IMR-90 (cell line): ENCODE measurements at regions not wholly inside any gene's neighbourhood (a gene's known extent, or its start where the extent isn't known, plus 50 kb on each side); places are given as distances from the start of the nearest gene placed in this dataset.

Source experiments
- ATAC-seq: fragments of 200-7000 bp; cut with Tn5 transposase; 2 replicates; pipeline ENCODE4 v1.9.1; 2020; ENCODE audit warnings: low read depth, mild to moderate bottlenecking, moderate library complexity
- BruUV-seq: library from RNA; stranded (reverse); fragments of 400-500 nt; replicated peaks from 2 replicates; lab custom pipeline; 2021; lab: Mats Ljungman, UMichigan
- CTCF ChIA-PET: fragments of 300-600 bp; formaldehyde crosslinking; extraction: SDS; loops from one replicate; lab custom pipeline; 2021; ENCODE audit warnings: antibody characterized with exemption; lab: Yijun Ruan, JAX
- POLR2A ChIA-PET: fragments of 300-600 bp; sonication (Branson Sonifier 250); formaldehyde crosslinking; loops from one replicate; lab custom pipeline; 2022; ENCODE audit warnings: antibody characterized with exemption; ENCODE audit not compliant: unreplicated experiment; lab: Charles Lee
- DNase-seq: peaks from one replicate; pipeline ENCODE4 v3.0.0; 2013
- H2AFZ ChIP-seq: replicated peaks from 2 replicates; pipeline ENCODE3; 2013; ENCODE audit warnings: low read length, mild to moderate bottlenecking; ENCODE audit not compliant: poor library complexity
- H2AK5ac ChIP-seq: 2 replicates; pipeline ENCODE4 v1.6.1; 2013; ENCODE audit warnings: low read depth, low read length, inconsistent platforms
- H2AK9ac ChIP-seq: replicated peaks from 2 replicates; pipeline ENCODE3; 2013; ENCODE audit warnings: mild to moderate bottlenecking, low read depth, low read length, moderate library complexity; ENCODE audit not compliant: poor library complexity
- H2BK120ac ChIP-seq: 2 replicates; pipeline ENCODE4 v1.6.1; 2013; ENCODE audit warnings: low read depth, low read length, inconsistent platforms
- H2BK15ac ChIP-seq: 3 replicates; pipeline ENCODE4 v1.6.1; 2013; ENCODE audit warnings: low read depth, low read length, inconsistent platforms
- H2BK20ac ChIP-seq: 2 replicates; pipeline ENCODE4 v1.6.1; 2013; ENCODE audit warnings: low read depth, mild to moderate bottlenecking, inconsistent platforms, low read length, moderate library complexity
- H2BK5ac ChIP-seq: 2 replicates; pipeline ENCODE4 v1.6.1; 2013; ENCODE audit warnings: mild to moderate bottlenecking, low read depth, low read length, inconsistent platforms; ENCODE audit not compliant: poor library complexity, severe bottlenecking
- H3K14ac ChIP-seq: replicated peaks from 2 replicates; pipeline ENCODE4 v1.6.1; 2013; ENCODE audit warnings: low read depth, low read length, inconsistent platforms
- H3K18ac ChIP-seq: 2 replicates; pipeline ENCODE4 v1.6.1; 2013; ENCODE audit warnings: low read depth, low read length, control low read depth
- H3K23ac ChIP-seq: 2 replicates; pipeline ENCODE4 v1.6.1; 2013; ENCODE audit warnings: low read depth, low read length, inconsistent platforms
- H3K27ac ChIP-seq: 2 replicates; pipeline ENCODE4 v1.5.1; 2013; ENCODE audit warnings: mild to moderate bottlenecking, control low read depth, low read length; ENCODE audit not compliant: insufficient read depth
- H3K27me3 ChIP-seq: 2 replicates; pipeline ENCODE4 v1.6.1; 2013; ENCODE audit warnings: low read length; ENCODE audit not compliant: control insufficient read depth, insufficient read depth
- H3K36me3 ChIP-seq: 2 replicates; pipeline ENCODE4 v1.6.1; 2013; ENCODE audit warnings: low read length, mixed read lengths; ENCODE audit not compliant: control insufficient read depth, insufficient read depth
- H3K4ac ChIP-seq: 2 replicates; pipeline ENCODE4 v1.6.1; 2013; ENCODE audit warnings: low read depth, low read length, inconsistent platforms
- H3K4me1 ChIP-seq: 2 replicates; pipeline ENCODE4 v1.6.1; 2013; ENCODE audit warnings: low read length, mixed read lengths; ENCODE audit not compliant: control insufficient read depth, insufficient read depth
- H3K4me2 ChIP-seq: 2 replicates; pipeline ENCODE4 v1.6.1; 2013; ENCODE audit warnings: low read depth, mild to moderate bottlenecking, control low read depth, low read length, moderate library complexity
- H3K4me3 ChIP-seq: 2 replicates; pipeline ENCODE4 v1.5.1; 2013; ENCODE audit warnings: low read depth, mild to moderate bottlenecking, control low read depth, low read length, moderate library complexity; ENCODE audit not compliant: insufficient read depth
- H3K56ac ChIP-seq: 2 replicates; pipeline ENCODE4 v1.6.1; 2013; ENCODE audit warnings: low read length, inconsistent platforms; ENCODE audit not compliant: insufficient read depth; ENCODE audit errors: extremely low read depth
- H3K79me1 ChIP-seq, 2 experiments: 2 replicates each; pipeline ENCODE4 v1.6.1; 2013; ENCODE audit warnings: low read length in 2 of 2, inconsistent platforms in 1 of 2, low read depth in 1 of 2
- H3K9ac ChIP-seq: 2 replicates; pipeline ENCODE4 v1.6.1; 2013; ENCODE audit warnings: low read depth, low read length, control low read depth
- H3K9me1 ChIP-seq: 2 replicates; pipeline ENCODE4 v1.6.1; 2013; ENCODE audit warnings: low read length, inconsistent platforms; ENCODE audit not compliant: insufficient read depth
- H3K9me3 ChIP-seq: 2 replicates; pipeline ENCODE4 v1.6.1; 2013; ENCODE audit warnings: low read length; ENCODE audit not compliant: control insufficient read depth, insufficient read depth
- H4K20me1 ChIP-seq: 2 replicates; pipeline ENCODE4 v1.6.1; 2013; ENCODE audit warnings: low read length, inconsistent platforms; ENCODE audit not compliant: insufficient read depth
- H4K5ac ChIP-seq: 2 replicates; pipeline ENCODE4 v1.6.1; 2013; ENCODE audit warnings: mild to moderate bottlenecking, low read depth, low read length, control low read depth
- H4K8ac ChIP-seq, 2 experiments: 2 replicates each; pipeline ENCODE4 v1.6.1; 2013; ENCODE audit warnings: low read depth in 2 of 2, low read length in 2 of 2, control low read depth in 1 of 2, inconsistent platforms in 1 of 2
- H4K91ac ChIP-seq: 2 replicates; pipeline ENCODE4 v1.6.1; 2013; ENCODE audit warnings: low read depth, low read length, inconsistent platforms; ENCODE audit not compliant: insufficient read depth
- RFX5 ChIP-seq: IDR thresholded peaks from 2 replicates; pipeline ENCODE4 v1.8.0; 2012; ENCODE audit warnings: low read depth, mild to moderate bottlenecking, low read length, moderate library complexity
- WGBS, 2 experiments: methylation state at CpG; one replicate each; pipeline versions ENCODE4 v1.1.5 to v1.1.7; 2013; ENCODE audit warnings: missing lambda C conversion rate in 2 of 2; ENCODE audit not compliant: insufficient read length in 1 of 2; ENCODE audit errors: extremely low coverage in 2 of 2; 5-methylcytosine and 5-hydroxymethylcytosine counted together
- dilution Hi-C: fragments of 300-500 bp; cut with HindIII; formaldehyde crosslinking; loops from one replicate; pipeline ENCODE4 v1.14.3; 2018; ENCODE audit warnings: low sequenced_read_pairs; ENCODE audit not compliant: unreplicated experiment
- in situ Hi-C: fragments of 300-500 bp; cut with MboI; formaldehyde crosslinking; loops from 3 replicates; pipeline ENCODE4 v1.14.3; 2019; ENCODE audit warnings: low sequenced_read_pairs, inconsistent platforms, mixed read lengths
- intact Hi-C: fragments of 100-400 bp; cut with micrococcal nuclease; formaldehyde crosslinking; loops from 2 replicates; pipeline ENCODE4 v1.10.0; 2022

DNA sequence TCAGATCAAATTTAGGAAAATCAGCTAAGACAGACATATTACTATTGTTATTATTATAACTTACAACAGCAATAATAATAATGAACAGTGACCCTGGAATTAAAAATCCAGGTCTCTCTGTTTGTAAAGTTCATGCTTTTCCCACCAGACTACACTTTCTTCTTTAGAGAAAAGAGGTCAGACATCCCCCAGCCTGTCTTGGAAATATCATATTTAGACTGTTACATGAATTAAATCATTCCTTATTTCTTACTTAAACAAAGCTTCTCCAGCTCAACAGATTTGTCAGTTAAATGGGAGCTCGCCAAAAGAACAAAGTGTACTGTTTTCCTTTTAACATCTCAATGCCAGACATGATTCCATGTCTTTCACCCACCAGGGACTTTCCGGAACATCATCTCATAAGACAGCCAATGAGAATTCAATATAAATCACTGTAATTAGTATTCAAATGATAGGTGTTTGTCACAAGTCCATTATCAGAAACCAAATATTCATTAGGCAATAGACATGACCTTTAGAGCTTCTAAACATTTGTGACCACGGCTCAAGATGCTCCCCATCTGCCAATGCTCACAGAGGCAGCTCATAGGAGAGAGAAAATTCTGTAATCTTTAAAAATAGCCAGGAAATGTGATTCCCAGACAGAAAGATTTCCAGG lies 351.9 kb downstream of the ENC1 start:
- no peaks in the 10 kb centered on the region; the same call in 1 of the 2 replicates for H3K4me1 ChIP-seq
- ChIA-PET CTCF (no interaction called here), POLR2A (no interaction called here)
- no peak overlapping the region for H2BK120ac ChIP-seq
- H2AK9ac ChIP-seq: no peak overlapping the region
- TF ChIP-seq RFX5: no peak
- H3K14ac ChIP-seq: no peak overlapping the region
- H2AK5ac ChIP-seq: no peak overlapping the region
- WGBS, 2 experiments: no CpG with 5 or more reads among the region's 3 CpGs
- H2AFZ ChIP-seq: no peak overlapping the region
- no peaks in the 10 kb centered on the region for H3K9me1 ChIP-seq
- in situ Hi-C loops: no loop called here
- no peak overlapping the region for H3K18ac ChIP-seq
- no peak overlapping the region for H3K56ac ChIP-seq
- no peak overlapping the region for H4K5ac ChIP-seq
- H3K4me3 ChIP-seq: no peak overlapping the region
- dilution Hi-C loops: no loop called here
- no peak overlapping the region for H2BK15ac ChIP-seq
- no peaks in the 10 kb centered on the region for H4K20me1 ChIP-seq
- H4K8ac ChIP-seq: no peak overlapping the region
- ATAC-seq: no peak
- H3K4me2 ChIP-seq: no peak overlapping the region
- H3K79me1 ChIP-seq: no peaks in the 10 kb centered on the region
- H3K36me3 ChIP-seq: no peaks in the 10 kb centered on the region
- H3K4ac ChIP-seq: no peak overlapping the region
- no peak overlapping the region for H4K91ac ChIP-seq
- peaks cover 15% of the 10 kb centered on the region for H3K27me3 ChIP-seq
- intact Hi-C loops: no loop called here
- BruUV-seq: no TSS peak
- no peak overlapping the region for H3K23ac ChIP-seq
- H3K9ac ChIP-seq: no peak overlapping the region
- no peak overlapping the region for H2BK20ac ChIP-seq
- no peak overlapping the region for H3K27ac ChIP-seq
- H3K9me3 ChIP-seq: no peaks in the 10 kb centered on the region
- H2BK5ac ChIP-seq: no peak overlapping the region
- DNase-seq: peak; percentile 16
